Fibroblast of mammary gland (primary cell): ENCODE measurements at regions not wholly inside any gene's neighbourhood (a gene's known extent, or its start where the extent isn't known, plus 50 kb on each side); places are given as distances from the start of the nearest gene placed in this dataset.

Experiments used
- DNase-seq: peaks from one replicate; pipeline ENCODE4 v3.0.0-alpha.2; 2010; ENCODE audit warnings: low read depth
- H3K4me3 ChIP-seq: 2 replicates; pipeline ENCODE4 v1.5.1; 2011; ENCODE audit warnings: low read depth, mild to moderate bottlenecking, low read length, moderate library complexity; ENCODE audit not compliant: control insufficient read depth
- TF ChIP-seq, protein P1 (sequence below): conservative IDR thresholded peaks from 2 replicates; pipeline ENCODE4 v1.5.1; 2011; ENCODE audit warnings: low read depth, low read length, inconsistent platforms; ENCODE audit not compliant: control insufficient read depth, insufficient read depth

GRCh38 chr9:118163751-118164150 lies 459.5 kb downstream of the TLR4 start:
- DNase-seq, result no peak
- TF ChIP-seq, protein P1, sequence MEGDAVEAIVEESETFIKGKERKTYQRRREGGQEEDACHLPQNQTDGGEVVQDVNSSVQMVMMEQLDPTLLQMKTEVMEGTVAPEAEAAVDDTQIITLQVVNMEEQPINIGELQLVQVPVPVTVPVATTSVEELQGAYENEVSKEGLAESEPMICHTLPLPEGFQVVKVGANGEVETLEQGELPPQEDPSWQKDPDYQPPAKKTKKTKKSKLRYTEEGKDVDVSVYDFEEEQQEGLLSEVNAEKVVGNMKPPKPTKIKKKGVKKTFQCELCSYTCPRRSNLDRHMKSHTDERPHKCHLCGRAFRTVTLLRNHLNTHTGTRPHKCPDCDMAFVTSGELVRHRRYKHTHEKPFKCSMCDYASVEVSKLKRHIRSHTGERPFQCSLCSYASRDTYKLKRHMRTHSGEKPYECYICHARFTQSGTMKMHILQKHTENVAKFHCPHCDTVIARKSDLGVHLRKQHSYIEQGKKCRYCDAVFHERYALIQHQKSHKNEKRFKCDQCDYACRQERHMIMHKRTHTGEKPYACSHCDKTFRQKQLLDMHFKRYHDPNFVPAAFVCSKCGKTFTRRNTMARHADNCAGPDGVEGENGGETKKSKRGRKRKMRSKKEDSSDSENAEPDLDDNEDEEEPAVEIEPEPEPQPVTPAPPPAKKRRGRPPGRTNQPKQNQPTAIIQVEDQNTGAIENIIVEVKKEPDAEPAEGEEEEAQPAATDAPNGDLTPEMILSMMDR, result no peak
- no peak overlapping the region for H3K4me3 ChIP-seq

- TF ChIP-seq, protein P1, result no peak
- no peak overlapping the region for H3K4me3 ChIP-seq
- DNase-seq, result no peak
Observed at GRCh38 chr9:118165451-118165850, 461.2 kb downstream of the TLR4 start.

DNA sequence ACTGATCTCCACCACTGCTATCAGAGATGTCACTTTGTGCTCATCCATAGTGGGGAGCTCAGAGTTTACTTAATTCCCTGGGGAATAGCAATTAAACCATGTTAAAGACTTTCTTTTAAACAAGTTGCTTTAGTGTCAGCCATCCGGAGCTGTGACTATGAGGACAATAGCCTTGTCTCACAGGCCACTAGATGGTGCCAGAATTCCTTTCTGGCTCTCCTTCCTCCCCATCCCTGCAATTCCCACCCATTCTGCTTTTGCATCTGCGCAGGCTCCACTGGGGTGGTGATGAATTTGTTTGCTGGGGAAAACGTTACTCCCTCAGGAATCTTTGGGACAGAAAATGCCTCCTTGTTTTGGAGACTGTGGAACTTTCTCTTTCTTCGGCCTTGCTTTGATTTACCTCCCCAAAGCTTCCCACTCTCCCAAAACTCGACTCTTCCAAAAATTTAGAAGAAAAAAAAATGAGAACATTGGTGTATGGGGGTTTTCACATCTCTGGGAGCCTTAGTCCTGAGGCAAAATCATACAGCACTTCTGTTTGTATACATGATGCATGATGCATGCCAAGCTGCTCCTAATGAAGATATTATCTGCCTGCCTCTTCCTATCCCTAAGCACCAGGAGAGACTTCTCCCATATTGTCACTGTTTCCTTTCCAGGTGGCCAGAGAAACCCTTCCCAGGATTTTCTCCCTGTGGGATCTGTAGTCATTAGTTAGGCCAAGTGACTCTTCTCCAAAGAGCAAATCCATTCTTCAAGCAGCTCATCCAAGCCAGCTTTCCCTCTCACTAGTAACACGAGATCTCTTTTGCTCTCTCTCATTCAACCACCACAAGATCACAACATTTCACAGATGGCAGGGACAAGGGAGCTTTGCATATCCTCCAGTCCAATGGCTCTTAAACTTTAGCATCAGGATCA lies 466.1 kb downstream of the TLR4 start:
- peak; percentile 52 for DNase-seq
- TF ChIP-seq, protein P1, result peak; percentile 67
- H3K4me3 ChIP-seq, result no peak overlapping the region

DNA sequence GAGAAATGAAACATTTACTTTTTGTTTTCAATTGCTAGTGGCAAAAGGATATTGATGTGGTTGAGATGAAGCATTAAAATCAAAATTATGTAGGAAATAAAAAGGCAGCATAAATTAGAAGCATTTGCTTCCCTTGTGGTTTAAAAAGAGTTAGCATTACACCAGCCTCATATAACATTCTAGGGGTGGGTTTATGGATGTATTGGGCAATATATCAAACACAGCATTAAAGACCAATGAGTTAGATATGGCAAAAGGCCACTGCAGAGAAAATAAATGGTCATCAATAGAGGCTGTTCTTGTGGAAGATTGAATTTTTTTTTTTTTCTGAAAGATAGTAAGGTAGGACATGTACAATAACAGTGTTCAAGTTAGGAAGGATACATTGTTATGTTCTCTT lies 473.0 kb downstream of the TLR4 start:
- TF ChIP-seq, protein P1, result no peak
- no peak overlapping the region for H3K4me3 ChIP-seq
- DNase-seq, result no peak

GRCh38 chr9:118183576-118183975 lies 479.4 kb downstream of the TLR4 start:
- no peak for DNase-seq
- no peak overlapping the region for H3K4me3 ChIP-seq
- TF ChIP-seq, protein P1, result no peak

DNA sequence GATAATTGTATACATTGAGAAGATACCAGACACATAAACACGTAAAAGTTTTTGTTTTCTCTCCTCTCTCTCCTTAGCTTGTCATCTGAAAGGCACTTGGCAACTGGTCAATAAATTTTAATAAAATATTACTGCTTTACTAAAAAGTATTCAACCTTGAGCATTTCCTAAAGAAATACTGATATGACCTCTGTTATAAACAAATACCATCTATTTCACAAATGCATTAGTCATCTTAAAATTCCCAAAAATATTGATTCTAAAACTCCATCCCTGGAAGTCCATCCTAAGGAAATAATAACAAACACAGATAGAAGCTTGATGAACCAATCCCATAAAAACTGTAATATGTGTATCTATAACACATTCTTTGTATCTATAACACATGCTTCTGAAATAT lies 483.2 kb downstream of the TLR4 start:
- TF ChIP-seq, protein P1, result no peak
- H3K4me3 ChIP-seq, result no peak overlapping the region
- no peak for DNase-seq
